SK-N-SH treated with all-trans-retinoic acid at 6 μM for 48 hours (cell line): ENCODE measurements at regions not wholly inside any gene's neighbourhood (a gene's known extent, or its start where the extent isn't known, plus 50 kb on each side); places are given as distances from the start of the nearest gene placed in this dataset.

Experiments
- ATAC-seq: fragments of 200-7000 bp; cut with Tn5 transposase; 3 replicates; pipeline ENCODE4 v1.9.1; 2020; ENCODE audit warnings: mild to moderate bottlenecking, moderate library complexity
- ARNTL ChIP-seq: fragments of 450-650 bp; formaldehyde crosslinking; IDR thresholded peaks from 2 replicates; pipeline ENCODE4 v1.5.0; 2020; ENCODE audit warnings: low read depth, mild to moderate bottlenecking, moderate library complexity, borderline replicate concordance
- BACH2 ChIP-seq: fragments of 250-450 bp; sonication (Bioruptor Pico); IDR thresholded peaks from 2 replicates; pipeline ENCODE4 v1.9.0; 2021; ENCODE audit warnings: mild to moderate bottlenecking, borderline replicate concordance
- CSDC2 ChIP-seq: fragments of 250-450 bp; sonication (Bioruptor Pico); IDR thresholded peaks from 2 replicates; pipeline ENCODE4 v1.5.0; 2020; ENCODE audit warnings: mild to moderate bottlenecking, moderate library complexity
- ESRRG ChIP-seq: fragments of 250-450 bp; sonication (Bioruptor Pico); IDR thresholded peaks from 2 replicates; pipeline ENCODE4 v1.6.1; 2021; ENCODE audit warnings: mild to moderate bottlenecking
- GLIS3 ChIP-seq: fragments of 250-450 bp; sonication (Bioruptor Pico); IDR thresholded peaks from 2 replicates; pipeline ENCODE4 v1.5.0; 2020; ENCODE audit warnings: mild to moderate bottlenecking, moderate library complexity
- ISL1 ChIP-seq: fragments of 250-450 bp; sonication (Bioruptor Pico); IDR thresholded peaks from 2 replicates; pipeline ENCODE4 v2.1.2; 2022; ENCODE audit warnings: mild to moderate bottlenecking, moderate library complexity
- OSR1 ChIP-seq: fragments of 250-450 bp; sonication (Bioruptor Pico); IDR thresholded peaks from 2 replicates; pipeline ENCODE4 v1.8.0; 2022; ENCODE audit warnings: moderate library complexity, mild to moderate bottlenecking, inconsistent platforms
- SNAI2 ChIP-seq: fragments of 250-450 bp; sonication (Bioruptor Pico); IDR thresholded peaks from 2 replicates; pipeline ENCODE4 v1.5.0; 2020; ENCODE audit warnings: mild to moderate bottlenecking, moderate library complexity
- TOX ChIP-seq: fragments of 250-450 bp; sonication (Bioruptor Pico); IDR thresholded peaks from 2 replicates; pipeline ENCODE4 v1.8.0; 2021; ENCODE audit warnings: mild to moderate bottlenecking, moderate library complexity, borderline replicate concordance
- ZC3H10 ChIP-seq: fragments of 250-450 bp; sonication (Bioruptor Pico); IDR thresholded peaks from 2 replicates; pipeline ENCODE4 v1.5.1; 2021; ENCODE audit warnings: mild to moderate bottlenecking, moderate library complexity
- ZFP3 ChIP-seq: fragments of 250-450 bp; sonication (Bioruptor Pico); IDR thresholded peaks from 2 replicates; pipeline ENCODE4 v1.5.0; 2020; ENCODE audit warnings: mild to moderate bottlenecking, moderate library complexity
- ZFP30 ChIP-seq: fragments of 450-650 bp; formaldehyde crosslinking; IDR thresholded peaks from 2 replicates; pipeline ENCODE4 v1.5.0; 2022; ENCODE audit warnings: mild to moderate bottlenecking, moderate library complexity
- ZNF8 ChIP-seq: fragments of 450-650 bp; formaldehyde crosslinking; IDR thresholded peaks from 2 replicates; pipeline ENCODE4 v1.5.0; 2020; ENCODE audit warnings: mild to moderate bottlenecking, moderate library complexity
- TF ChIP-seq, protein P1 (sequence below): fragments of 250-450 bp; sonication (Bioruptor Pico); IDR thresholded peaks from 2 replicates; pipeline ENCODE4 v1.5.1; 2020; ENCODE audit warnings: low read depth, mild to moderate bottlenecking, moderate library complexity
- TF ChIP-seq, protein P2 (sequence below): fragments of 250-450 bp; sonication (Bioruptor Pico); IDR thresholded peaks from 2 replicates; pipeline ENCODE4 v1.5.1; 2021; ENCODE audit warnings: mild to moderate bottlenecking, moderate library complexity
- TF ChIP-seq, protein P3 (sequence below): fragments of 250-450 bp; sonication (Bioruptor Pico); IDR thresholded peaks from 2 replicates; pipeline ENCODE4 v1.5.0; 2020; ENCODE audit warnings: mild to moderate bottlenecking, moderate library complexity
- TF ChIP-seq, protein P4 (sequence below): fragments of 250-450 bp; sonication (Bioruptor Pico); IDR thresholded peaks from 2 replicates; pipeline ENCODE4 v1.8.0; 2020; ENCODE audit warnings: mild to moderate bottlenecking, moderate library complexity, borderline replicate concordance
- TF ChIP-seq, protein P5 (sequence below): fragments of 250-450 bp; sonication (Bioruptor Pico); IDR thresholded peaks from 2 replicates; pipeline ENCODE4 v1.8.0; 2021; ENCODE audit warnings: low read depth, mild to moderate bottlenecking, moderate library complexity, borderline replicate concordance

DNA sequence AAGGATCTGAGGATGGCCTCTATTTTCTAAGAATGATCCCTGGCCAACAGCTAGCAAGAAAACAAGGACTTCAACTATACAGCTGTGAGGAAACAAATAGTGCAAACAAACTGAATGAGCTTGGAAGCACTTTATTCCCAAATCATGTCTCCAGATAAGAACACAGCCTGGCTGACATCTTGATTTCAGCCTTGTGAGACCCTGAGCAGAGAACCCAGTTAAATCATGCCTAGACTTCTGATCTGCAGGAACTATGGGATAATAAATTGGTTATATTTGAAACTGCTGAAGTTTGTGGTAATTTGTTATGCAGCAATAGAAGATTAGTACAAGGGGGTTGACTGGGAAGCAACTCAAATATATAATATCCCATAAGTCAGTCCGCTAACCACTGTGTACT, 183.9 kb upstream of the BMP4 start:
- no peak for ATAC-seq
- TF ChIP-seq, protein P1, sequence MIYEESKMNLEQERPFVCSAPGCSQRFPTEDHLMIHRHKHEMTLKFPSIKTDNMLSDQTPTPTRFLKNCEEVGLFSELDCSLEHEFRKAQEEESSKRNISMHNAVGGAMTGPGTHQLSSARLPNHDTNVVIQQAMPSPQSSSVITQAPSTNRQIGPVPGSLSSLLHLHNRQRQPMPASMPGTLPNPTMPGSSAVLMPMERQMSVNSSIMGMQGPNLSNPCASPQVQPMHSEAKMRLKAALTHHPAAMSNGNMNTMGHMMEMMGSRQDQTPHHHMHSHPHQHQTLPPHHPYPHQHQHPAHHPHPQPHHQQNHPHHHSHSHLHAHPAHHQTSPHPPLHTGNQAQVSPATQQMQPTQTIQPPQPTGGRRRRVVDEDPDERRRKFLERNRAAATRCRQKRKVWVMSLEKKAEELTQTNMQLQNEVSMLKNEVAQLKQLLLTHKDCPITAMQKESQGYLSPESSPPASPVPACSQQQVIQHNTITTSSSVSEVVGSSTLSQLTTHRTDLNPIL (CRISPR knock-in tag) = no peak
- TF ChIP-seq ISL1 (CRISPR knock-in tag) = no peak
- TF ChIP-seq, protein P2, sequence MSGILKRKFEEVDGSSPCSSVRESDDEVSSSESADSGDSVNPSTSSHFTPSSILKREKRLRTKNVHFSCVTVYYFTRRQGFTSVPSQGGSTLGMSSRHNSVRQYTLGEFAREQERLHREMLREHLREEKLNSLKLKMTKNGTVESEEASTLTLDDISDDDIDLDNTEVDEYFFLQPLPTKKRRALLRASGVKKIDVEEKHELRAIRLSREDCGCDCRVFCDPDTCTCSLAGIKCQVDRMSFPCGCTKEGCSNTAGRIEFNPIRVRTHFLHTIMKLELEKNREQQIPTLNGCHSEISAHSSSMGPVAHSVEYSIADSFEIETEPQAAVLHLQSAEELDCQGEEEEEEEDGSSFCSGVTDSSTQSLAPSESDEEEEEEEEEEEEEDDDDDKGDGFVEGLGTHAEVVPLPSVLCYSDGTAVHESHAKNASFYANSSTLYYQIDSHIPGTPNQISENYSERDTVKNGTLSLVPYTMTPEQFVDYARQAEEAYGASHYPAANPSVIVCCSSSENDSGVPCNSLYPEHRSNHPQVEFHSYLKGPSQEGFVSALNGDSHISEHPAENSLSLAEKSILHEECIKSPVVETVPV (CRISPR knock-in tag) = no peak
- no peak for TF ChIP-seq ESRRG
- no peak for TF ChIP-seq GLIS3 (CRISPR knock-in tag)
- no peak for TF ChIP-seq ARNTL (CRISPR knock-in tag)
- TF ChIP-seq ZNF8 (CRISPR knock-in tag) = no peak
- TF ChIP-seq, protein P3, sequence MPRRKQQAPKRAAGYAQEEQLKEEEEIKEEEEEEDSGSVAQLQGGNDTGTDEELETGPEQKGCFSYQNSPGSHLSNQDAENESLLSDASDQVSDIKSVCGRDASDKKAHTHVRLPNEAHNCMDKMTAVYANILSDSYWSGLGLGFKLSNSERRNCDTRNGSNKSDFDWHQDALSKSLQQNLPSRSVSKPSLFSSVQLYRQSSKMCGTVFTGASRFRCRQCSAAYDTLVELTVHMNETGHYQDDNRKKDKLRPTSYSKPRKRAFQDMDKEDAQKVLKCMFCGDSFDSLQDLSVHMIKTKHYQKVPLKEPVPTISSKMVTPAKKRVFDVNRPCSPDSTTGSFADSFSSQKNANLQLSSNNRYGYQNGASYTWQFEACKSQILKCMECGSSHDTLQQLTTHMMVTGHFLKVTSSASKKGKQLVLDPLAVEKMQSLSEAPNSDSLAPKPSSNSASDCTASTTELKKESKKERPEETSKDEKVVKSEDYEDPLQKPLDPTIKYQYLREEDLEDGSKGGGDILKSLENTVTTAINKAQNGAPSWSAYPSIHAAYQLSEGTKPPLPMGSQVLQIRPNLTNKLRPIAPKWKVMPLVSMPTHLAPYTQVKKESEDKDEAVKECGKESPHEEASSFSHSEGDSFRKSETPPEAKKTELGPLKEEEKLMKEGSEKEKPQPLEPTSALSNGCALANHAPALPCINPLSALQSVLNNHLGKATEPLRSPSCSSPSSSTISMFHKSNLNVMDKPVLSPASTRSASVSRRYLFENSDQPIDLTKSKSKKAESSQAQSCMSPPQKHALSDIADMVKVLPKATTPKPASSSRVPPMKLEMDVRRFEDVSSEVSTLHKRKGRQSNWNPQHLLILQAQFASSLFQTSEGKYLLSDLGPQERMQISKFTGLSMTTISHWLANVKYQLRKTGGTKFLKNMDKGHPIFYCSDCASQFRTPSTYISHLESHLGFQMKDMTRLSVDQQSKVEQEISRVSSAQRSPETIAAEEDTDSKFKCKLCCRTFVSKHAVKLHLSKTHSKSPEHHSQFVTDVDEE (CRISPR knock-in tag) = no peak
- TF ChIP-seq CSDC2 (CRISPR knock-in tag) = no peak
- no peak for TF ChIP-seq ZC3H10
- TF ChIP-seq, protein P4, sequence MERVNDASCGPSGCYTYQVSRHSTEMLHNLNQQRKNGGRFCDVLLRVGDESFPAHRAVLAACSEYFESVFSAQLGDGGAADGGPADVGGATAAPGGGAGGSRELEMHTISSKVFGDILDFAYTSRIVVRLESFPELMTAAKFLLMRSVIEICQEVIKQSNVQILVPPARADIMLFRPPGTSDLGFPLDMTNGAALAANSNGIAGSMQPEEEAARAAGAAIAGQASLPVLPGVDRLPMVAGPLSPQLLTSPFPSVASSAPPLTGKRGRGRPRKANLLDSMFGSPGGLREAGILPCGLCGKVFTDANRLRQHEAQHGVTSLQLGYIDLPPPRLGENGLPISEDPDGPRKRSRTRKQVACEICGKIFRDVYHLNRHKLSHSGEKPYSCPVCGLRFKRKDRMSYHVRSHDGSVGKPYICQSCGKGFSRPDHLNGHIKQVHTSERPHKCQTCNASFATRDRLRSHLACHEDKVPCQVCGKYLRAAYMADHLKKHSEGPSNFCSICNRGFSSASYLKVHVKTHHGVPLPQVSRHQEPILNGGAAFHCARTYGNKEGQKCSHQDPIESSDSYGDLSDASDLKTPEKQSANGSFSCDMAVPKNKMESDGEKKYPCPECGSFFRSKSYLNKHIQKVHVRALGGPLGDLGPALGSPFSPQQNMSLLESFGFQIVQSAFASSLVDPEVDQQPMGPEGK (CRISPR knock-in tag) = no peak
- no peak for TF ChIP-seq TOX (CRISPR knock-in tag)

DNA sequence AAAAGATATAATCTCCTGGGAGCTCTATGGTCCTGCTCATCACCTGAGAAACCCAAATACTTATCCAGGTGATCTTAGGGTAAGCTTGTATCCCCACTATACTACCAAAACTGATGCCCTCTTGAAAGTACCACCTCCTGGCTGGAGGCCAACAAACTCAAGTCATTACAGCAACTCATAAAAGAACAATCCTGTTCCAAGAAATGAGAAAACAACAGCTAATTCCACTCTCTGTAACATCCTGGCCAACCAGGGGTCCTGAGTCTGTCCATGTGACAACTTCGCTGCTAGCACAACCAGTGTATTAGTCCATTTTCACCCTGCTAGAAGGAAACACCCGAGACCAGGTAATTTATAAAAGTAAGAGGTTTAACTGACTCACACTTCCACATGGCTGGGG, 190.0 kb upstream of the BMP4 start:
- ATAC-seq = no peak
- TF ChIP-seq, protein P2 (CRISPR knock-in tag) = no peak
- TF ChIP-seq OSR1 (CRISPR knock-in tag) (no peak), BACH2 (CRISPR knock-in tag) (no peak), CSDC2 (CRISPR knock-in tag) (no peak), SNAI2 (CRISPR knock-in tag) (no peak), ZFP3 (CRISPR knock-in tag) (no peak), ZNF8 (CRISPR knock-in tag) (no peak), TOX (CRISPR knock-in tag) (no peak), ISL1 (CRISPR knock-in tag) (no peak), ZFP30 (CRISPR knock-in tag) (no peak), ARNTL (CRISPR knock-in tag) (no peak)
- TF ChIP-seq, protein P5, sequence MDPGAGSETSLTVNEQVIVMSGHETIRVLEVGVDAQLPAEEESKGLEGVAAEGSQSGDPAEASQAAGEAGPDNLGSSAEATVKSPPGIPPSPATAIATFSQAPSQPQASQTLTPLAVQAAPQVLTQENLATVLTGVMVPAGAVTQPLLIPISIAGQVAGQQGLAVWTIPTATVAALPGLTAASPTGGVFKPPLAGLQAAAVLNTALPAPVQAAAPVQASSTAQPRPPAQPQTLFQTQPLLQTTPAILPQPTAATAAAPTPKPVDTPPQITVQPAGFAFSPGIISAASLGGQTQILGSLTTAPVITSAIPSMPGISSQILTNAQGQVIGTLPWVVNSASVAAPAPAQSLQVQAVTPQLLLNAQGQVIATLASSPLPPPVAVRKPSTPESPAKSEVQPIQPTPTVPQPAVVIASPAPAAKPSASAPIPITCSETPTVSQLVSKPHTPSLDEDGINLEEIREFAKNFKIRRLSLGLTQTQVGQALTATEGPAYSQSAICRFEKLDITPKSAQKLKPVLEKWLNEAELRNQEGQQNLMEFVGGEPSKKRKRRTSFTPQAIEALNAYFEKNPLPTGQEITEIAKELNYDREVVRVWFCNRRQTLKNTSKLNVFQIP (CRISPR knock-in tag) = no peak
- TF ChIP-seq, protein P3 (CRISPR knock-in tag) = no peak
